B cell (primary cell): ENCODE measurements at regions not wholly inside any gene's neighbourhood (a gene's known extent, or its start where the extent isn't known, plus 50 kb on each side); places are given as distances from the start of the nearest gene placed in this dataset.

ENCODE experiments used
- ATAC-seq: fragments of 200-7000 bp; cut with Tn5 transposase; one replicate; pipeline ENCODE4 v1.10.0; 2021; ENCODE audit warnings: low read depth, mild to moderate bottlenecking, moderate number of reproducible peaks, moderate library complexity
- CTCF ChIA-PET: fragments of 350-600 bp; sonication (Branson Sonifier 250); formaldehyde crosslinking; loops from one replicate; lab custom pipeline; 2021; ENCODE audit warnings: antibody characterized with exemption, inconsistent platforms; lab: Charles Lee
- POLR2A ChIA-PET: fragments of 350-600 bp; sonication (Branson Sonifier 250); formaldehyde crosslinking; loops from one replicate; lab custom pipeline; 2021; ENCODE audit warnings: antibody characterized with exemption; lab: Charles Lee
- DNase-seq: peaks from one replicate; pipeline ENCODE4 v3.0.0; 2013
- H2AFZ ChIP-seq: 2 replicates; pipeline ENCODE4 v1.6.1; 2012; ENCODE audit warnings: mild to moderate bottlenecking, low read depth, low read length; ENCODE audit not compliant: insufficient read depth, poor library complexity, severe bottlenecking
- H3K27ac ChIP-seq, 2 donors: 1 replicate in 1 of 2; 2 replicates in 1 of 2; pipeline ENCODE4 v1.5.1; 2012 to 2013; ENCODE audit warnings: low read length in 2 of 2, mild to moderate bottlenecking in 2 of 2, moderate library complexity in 1 of 2
- H3K27me3 ChIP-seq, 4 experiments: fragments of 200-600 bp in 1 of 4; sonication (generic) in 1 of 4; replicated peaks in 1 of 4; 1 replicate in 2 of 4; 2 replicates in 2 of 4; pipeline versions ENCODE4 v1.6.1 to v1.7.0; 2013 to 2016; ENCODE audit warnings: low read length in 3 of 4, mild to moderate bottlenecking in 2 of 4, mixed read lengths in 1 of 4, moderate library complexity in 1 of 4; ENCODE audit not compliant: insufficient read depth in 4 of 4, control insufficient read depth in 3 of 4; ENCODE audit errors: control extremely low read depth in 1 of 4
- H3K36me3 ChIP-seq, 2 experiments: replicated peaks in 1 of 2; 1 replicate in 1 of 2; 2 replicates in 1 of 2; pipeline versions ENCODE4 v1.6.1 to v1.7.1; 2013; ENCODE audit warnings: low read length in 1 of 2; ENCODE audit not compliant: insufficient read depth in 2 of 2, control insufficient read depth in 1 of 2; ENCODE audit errors: control extremely low read depth in 1 of 2, extremely low read depth in 1 of 2
- H3K4me1 ChIP-seq, 2 donors: fragments of 200-600 bp in 1 of 2; sonication (generic) in 1 of 2; 1 replicate in 1 of 2; 2 replicates in 1 of 2; pipeline versions ENCODE4 v1.5.1 to v1.6.1; 2013 to 2017; ENCODE audit warnings: low read length in 2 of 2; ENCODE audit not compliant: control insufficient read depth in 2 of 2, insufficient read depth in 2 of 2
- H3K4me2 ChIP-seq: replicated peaks from 2 replicates; pipeline ENCODE3; 2012; ENCODE audit warnings: mild to moderate bottlenecking, low read depth, low read length; ENCODE audit not compliant: poor library complexity, severe bottlenecking
- H3K4me3 ChIP-seq, 5 experiments: fragments of 200-600 bp in 1 of 5; sonication (generic) in 1 of 5; 1 replicate in 3 of 5; 2 replicates in 2 of 5; pipeline versions ENCODE4 v1.5.1 to v1.7.0; 2011 to 2016; ENCODE audit warnings: low read length in 4 of 5, mild to moderate bottlenecking in 4 of 5, low read depth in 2 of 5, control low read depth in 1 of 5, moderate library complexity in 1 of 5; ENCODE audit not compliant: insufficient read depth in 1 of 5; ENCODE audit errors: control extremely low read depth in 1 of 5, extremely low read depth in 1 of 5
- H3K79me2 ChIP-seq: fragments of 200-600 bp; sonication (generic); one replicate; pipeline ENCODE4 v1.6.0; 2016; ENCODE audit warnings: low read length; ENCODE audit not compliant: control insufficient read depth, insufficient read depth
- H3K9ac ChIP-seq: fragments of 200-600 bp; sonication (generic); 2 replicates; pipeline ENCODE4 v1.6.1; 2017; ENCODE audit warnings: mild to moderate bottlenecking, low read length, moderate library complexity
- H3K9me3 ChIP-seq, 3 donors: one replicate each; pipeline versions ENCODE4 v1.6.1 to v1.7.1; 2013; ENCODE audit warnings: low read length in 2 of 3; ENCODE audit not compliant: control insufficient read depth in 2 of 3, insufficient read depth in 1 of 3; ENCODE audit errors: control extremely low read depth in 1 of 3
- H4K20me1 ChIP-seq: 2 replicates; pipeline ENCODE4 v1.6.0; 2012; ENCODE audit warnings: mild to moderate bottlenecking, low read length; ENCODE audit not compliant: insufficient read depth, control insufficient read depth, poor library complexity, severe bottlenecking
- H3K27ac Mint-ChIP-seq: one replicate; pipeline ENCODE4 v1.8.0; 2021; ENCODE audit warnings: mixed read lengths
- H3K27me3 Mint-ChIP-seq: one replicate; pipeline ENCODE4 v1.8.0; 2021; ENCODE audit warnings: mixed read lengths
- H3K4me1 Mint-ChIP-seq: one replicate; pipeline ENCODE4 v1.8.0; 2021; ENCODE audit warnings: mixed read lengths
- H3K4me3 Mint-ChIP-seq: one replicate; pipeline ENCODE4 v1.8.0; 2021; ENCODE audit warnings: mixed read lengths
- H3K9me3 Mint-ChIP-seq: one replicate; pipeline ENCODE4 v1.8.0; 2022; ENCODE audit warnings: mixed read lengths; ENCODE audit not compliant: insufficient read depth
- EZH2 ChIP-seq: IDR thresholded peaks from 2 replicates; pipeline ENCODE4 v1.6.1; 2012; ENCODE audit warnings: borderline replicate concordance, low read depth, mild to moderate bottlenecking, moderate library complexity, low read length; ENCODE audit not compliant: insufficient read depth, poor library complexity, severe bottlenecking
- WGBS: methylation state at CpG from one replicate; pipeline ENCODE4 v1.1.5; 2013; ENCODE audit warnings: missing lambda C conversion rate; ENCODE audit not compliant: insufficient coverage; 5-methylcytosine and 5-hydroxymethylcytosine counted together
- intact Hi-C: fragments of 100-400 bp; cut with micrococcal nuclease; formaldehyde crosslinking; loops from one replicate; pipeline ENCODE4 v1.10.0; 2022
- TF ChIP-seq, protein P1 (sequence below): fragments of 200-600 bp; IDR thresholded peaks from one replicate; pipeline ENCODE4 v1.8.0; 2022; ENCODE audit warnings: antibody characterized with exemption, mild to moderate bottlenecking

DNA sequence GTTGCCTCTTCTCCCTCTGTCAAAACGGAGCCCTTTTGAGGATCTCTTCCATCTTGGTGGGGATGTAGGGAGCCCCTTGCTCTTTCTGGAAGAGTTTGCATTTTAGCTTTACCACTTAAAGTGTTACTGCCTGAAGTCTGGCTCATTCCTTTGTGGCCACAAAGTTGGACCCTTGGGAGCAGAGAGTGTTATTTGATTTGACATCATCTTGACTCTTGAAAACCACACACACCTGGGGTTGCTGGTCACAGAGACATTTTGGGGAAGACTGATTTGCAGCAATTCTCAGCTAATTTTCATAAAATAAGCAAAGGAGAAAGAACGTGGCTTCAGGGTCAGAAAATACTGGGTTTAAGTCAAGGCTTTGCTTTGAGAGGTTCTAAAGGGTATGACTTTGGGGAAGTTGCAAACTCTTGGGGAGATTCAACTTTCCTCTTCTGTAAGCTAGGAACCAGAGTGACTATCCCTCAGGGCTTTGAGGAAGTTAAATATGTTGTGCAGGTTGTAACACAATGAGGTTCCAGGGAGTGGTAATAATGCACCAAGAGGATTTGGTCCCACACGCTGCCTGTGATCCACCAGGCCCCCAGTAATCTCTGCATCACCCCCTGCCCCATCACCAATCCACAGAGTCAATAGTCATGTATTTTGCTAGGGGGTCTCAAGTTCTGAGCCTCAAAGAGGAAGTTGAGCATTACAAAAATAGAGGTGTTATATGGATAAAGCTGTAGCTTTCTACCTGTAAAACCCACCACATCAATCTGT is 141.6 kb upstream of the SLC24A3 start:
- DNase-seq, result no peak
- no peak overlapping the region for H3K4me2 ChIP-seq

DNA sequence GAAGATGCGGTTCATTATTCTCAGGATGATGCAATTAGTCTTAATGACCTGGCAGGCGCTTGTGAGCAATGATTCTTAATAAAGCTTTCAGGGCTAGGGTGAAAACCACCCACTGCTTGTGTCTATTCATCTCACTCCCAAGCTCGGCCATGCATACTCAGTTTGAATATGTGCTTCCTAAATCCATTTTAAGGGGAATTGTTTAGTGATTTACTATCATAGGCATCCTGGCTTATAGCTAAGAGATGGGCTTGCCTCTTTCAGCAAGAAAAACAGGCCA is 141.1 kb upstream of the SLC24A3 start:
- intact Hi-C loops, result no loop called here
- POLR2A ChIA-PET, result no interaction called here
- no peak for DNase-seq
- no peak overlapping the region for H3K9ac ChIP-seq
- no peak overlapping the region for H3K27ac ChIP-seq
- H3K79me2 ChIP-seq, result no peaks in the 10 kb centered on the region
- H3K27me3 ChIP-seq, result no peaks in the 10 kb centered on the region
- WGBS, result no CpG with 5 or more reads among the region's 3 CpGs
- H3K4me1 ChIP-seq, result peaks cover 7 to 14% of the 10 kb centered on the region in 2 donors
- no peak overlapping the region for H3K4me3 ChIP-seq
- Mint-ChIP-seq H3K4me3 (no peak overlapping the region), H3K9me3 (no peaks in the 10 kb centered on the region), H3K27me3 (no peaks in the 10 kb centered on the region), H3K27ac (no peak overlapping the region), H3K4me1 (peaks cover 14% of the 10 kb centered on the region)
- H3K36me3 ChIP-seq, result no peaks in the 10 kb centered on the region
- H3K4me2 ChIP-seq, result no peak overlapping the region
- TF ChIP-seq, protein P1, sequence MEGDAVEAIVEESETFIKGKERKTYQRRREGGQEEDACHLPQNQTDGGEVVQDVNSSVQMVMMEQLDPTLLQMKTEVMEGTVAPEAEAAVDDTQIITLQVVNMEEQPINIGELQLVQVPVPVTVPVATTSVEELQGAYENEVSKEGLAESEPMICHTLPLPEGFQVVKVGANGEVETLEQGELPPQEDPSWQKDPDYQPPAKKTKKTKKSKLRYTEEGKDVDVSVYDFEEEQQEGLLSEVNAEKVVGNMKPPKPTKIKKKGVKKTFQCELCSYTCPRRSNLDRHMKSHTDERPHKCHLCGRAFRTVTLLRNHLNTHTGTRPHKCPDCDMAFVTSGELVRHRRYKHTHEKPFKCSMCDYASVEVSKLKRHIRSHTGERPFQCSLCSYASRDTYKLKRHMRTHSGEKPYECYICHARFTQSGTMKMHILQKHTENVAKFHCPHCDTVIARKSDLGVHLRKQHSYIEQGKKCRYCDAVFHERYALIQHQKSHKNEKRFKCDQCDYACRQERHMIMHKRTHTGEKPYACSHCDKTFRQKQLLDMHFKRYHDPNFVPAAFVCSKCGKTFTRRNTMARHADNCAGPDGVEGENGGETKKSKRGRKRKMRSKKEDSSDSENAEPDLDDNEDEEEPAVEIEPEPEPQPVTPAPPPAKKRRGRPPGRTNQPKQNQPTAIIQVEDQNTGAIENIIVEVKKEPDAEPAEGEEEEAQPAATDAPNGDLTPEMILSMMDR, result no peak
- TF ChIP-seq EZH2, result no peak
- no peaks in the 10 kb centered on the region for H4K20me1 ChIP-seq
- CTCF ChIA-PET, result no interaction called here
- no peak for ATAC-seq
- peaks cover 0 to 7% (median 1%) of the 10 kb centered on the region in 3 donors for H3K9me3 ChIP-seq
- H2AFZ ChIP-seq, result no peak overlapping the region

More for the DNA sequence above, 141.6 kb upstream of the SLC24A3 start:
- Histone ChIP-seq H3K27me3 (no peaks in the 10 kb centered on the region), H3K4me1 (peaks cover 7 to 14% of the 10 kb centered on the region in 2 donors), H3K4me3 (no peak overlapping the region), H3K27ac (no peak overlapping the region), H3K9ac (no peak overlapping the region), H3K36me3 (no peaks in the 10 kb centered on the region), H2AFZ (no peak overlapping the region), H3K9me3 (peaks cover 0 to 12% (median 1%) of the 10 kb centered on the region in 3 donors), H3K79me2 (no peaks in the 10 kb centered on the region), H4K20me1 (no peaks in the 10 kb centered on the region)
- peaks cover 14% of the 10 kb centered on the region for H3K4me1 Mint-ChIP-seq
- no peak overlapping the region for H3K4me3 Mint-ChIP-seq
- no peak overlapping the region for H3K27ac Mint-ChIP-seq
- POLR2A ChIA-PET, result no interaction called here
- intact Hi-C loops, result no loop called here
- no peaks in the 10 kb centered on the region for H3K9me3 Mint-ChIP-seq
- H3K27me3 Mint-ChIP-seq, result no peaks in the 10 kb centered on the region
- TF ChIP-seq, protein P1, result no peak
- no peak for TF ChIP-seq EZH2
- ATAC-seq, result no peak
- CTCF ChIA-PET, result no interaction called here
- 0% methylated on average over 1 of the region's 3 CpGs for WGBS
